ENCODE measurements at regions not wholly inside any gene's neighbourhood (a gene's known extent, or its start where the extent isn't known, plus 50 kb on each side); places are given as distances from the start of the nearest gene placed in this dataset.

GRCh38 chr7:116332766-116333165, 122.4 kb downstream of the TES start:
- TF ChIP-seq ZNF157 (tag by site-specific recombination; IDR thresholded peaks at IDR 0.05), result no peak
- TF ChIP-seq CTCF (tag by site-specific recombination; IDR thresholded peaks at IDR 0.05), result no peak
- no peak for TF ChIP-seq ZNF398 (tag by site-specific recombination; IDR thresholded peaks at IDR 0.05)
- TF ChIP-seq ZNF23 (tag by site-specific recombination; IDR thresholded peaks at IDR 0.05; ENCODE audit: borderline replicate concordance), result no peak
- TF ChIP-seq ZNF121 (tag by site-specific recombination; IDR thresholded peaks at IDR 0.05), result no peak
- TF ChIP-seq ZNF350 (tag by site-specific recombination; IDR thresholded peaks at IDR 0.05), result no peak
